ENCODE measurements at regions not wholly inside any gene's neighbourhood (a gene's known extent, or its start where the extent isn't known, plus 50 kb on each side); places are given as distances from the start of the nearest gene placed in this dataset.

GRCh38 chr7:41010967-41011366 lies 691.9 kb downstream of the INHBA start:
- TF ChIP-seq SP1 (IDR thresholded peaks at IDR 0.05) (no peak), GABPA (IDR thresholded peaks at IDR 0.05 in 1 of 2, conservative IDR thresholded peaks at IDR 0.05 in 1 of 2) (no peak), YY1 (IDR thresholded peaks at IDR 0.05) (no peak), MAX (IDR thresholded peaks at IDR 0.05) (no peak), JUND (IDR thresholded peaks at IDR 0.05) (no peak), TAF1 (conservative IDR thresholded peaks at IDR 0.05) (no peak)
- TF ChIP-seq, protein P1, sequence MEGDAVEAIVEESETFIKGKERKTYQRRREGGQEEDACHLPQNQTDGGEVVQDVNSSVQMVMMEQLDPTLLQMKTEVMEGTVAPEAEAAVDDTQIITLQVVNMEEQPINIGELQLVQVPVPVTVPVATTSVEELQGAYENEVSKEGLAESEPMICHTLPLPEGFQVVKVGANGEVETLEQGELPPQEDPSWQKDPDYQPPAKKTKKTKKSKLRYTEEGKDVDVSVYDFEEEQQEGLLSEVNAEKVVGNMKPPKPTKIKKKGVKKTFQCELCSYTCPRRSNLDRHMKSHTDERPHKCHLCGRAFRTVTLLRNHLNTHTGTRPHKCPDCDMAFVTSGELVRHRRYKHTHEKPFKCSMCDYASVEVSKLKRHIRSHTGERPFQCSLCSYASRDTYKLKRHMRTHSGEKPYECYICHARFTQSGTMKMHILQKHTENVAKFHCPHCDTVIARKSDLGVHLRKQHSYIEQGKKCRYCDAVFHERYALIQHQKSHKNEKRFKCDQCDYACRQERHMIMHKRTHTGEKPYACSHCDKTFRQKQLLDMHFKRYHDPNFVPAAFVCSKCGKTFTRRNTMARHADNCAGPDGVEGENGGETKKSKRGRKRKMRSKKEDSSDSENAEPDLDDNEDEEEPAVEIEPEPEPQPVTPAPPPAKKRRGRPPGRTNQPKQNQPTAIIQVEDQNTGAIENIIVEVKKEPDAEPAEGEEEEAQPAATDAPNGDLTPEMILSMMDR (IDR thresholded peaks at IDR 0.05; ENCODE audit: low read depth, low read length, missing input control) = no peak
- TF ChIP-seq, protein P2, sequence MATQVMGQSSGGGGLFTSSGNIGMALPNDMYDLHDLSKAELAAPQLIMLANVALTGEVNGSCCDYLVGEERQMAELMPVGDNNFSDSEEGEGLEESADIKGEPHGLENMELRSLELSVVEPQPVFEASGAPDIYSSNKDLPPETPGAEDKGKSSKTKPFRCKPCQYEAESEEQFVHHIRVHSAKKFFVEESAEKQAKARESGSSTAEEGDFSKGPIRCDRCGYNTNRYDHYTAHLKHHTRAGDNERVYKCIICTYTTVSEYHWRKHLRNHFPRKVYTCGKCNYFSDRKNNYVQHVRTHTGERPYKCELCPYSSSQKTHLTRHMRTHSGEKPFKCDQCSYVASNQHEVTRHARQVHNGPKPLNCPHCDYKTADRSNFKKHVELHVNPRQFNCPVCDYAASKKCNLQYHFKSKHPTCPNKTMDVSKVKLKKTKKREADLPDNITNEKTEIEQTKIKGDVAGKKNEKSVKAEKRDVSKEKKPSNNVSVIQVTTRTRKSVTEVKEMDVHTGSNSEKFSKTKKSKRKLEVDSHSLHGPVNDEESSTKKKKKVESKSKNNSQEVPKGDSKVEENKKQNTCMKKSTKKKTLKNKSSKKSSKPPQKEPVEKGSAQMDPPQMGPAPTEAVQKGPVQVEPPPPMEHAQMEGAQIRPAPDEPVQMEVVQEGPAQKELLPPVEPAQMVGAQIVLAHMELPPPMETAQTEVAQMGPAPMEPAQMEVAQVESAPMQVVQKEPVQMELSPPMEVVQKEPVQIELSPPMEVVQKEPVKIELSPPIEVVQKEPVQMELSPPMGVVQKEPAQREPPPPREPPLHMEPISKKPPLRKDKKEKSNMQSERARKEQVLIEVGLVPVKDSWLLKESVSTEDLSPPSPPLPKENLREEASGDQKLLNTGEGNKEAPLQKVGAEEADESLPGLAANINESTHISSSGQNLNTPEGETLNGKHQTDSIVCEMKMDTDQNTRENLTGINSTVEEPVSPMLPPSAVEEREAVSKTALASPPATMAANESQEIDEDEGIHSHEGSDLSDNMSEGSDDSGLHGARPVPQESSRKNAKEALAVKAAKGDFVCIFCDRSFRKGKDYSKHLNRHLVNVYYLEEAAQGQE (IDR thresholded peaks at IDR 0.05) = no peak

All from liver (tissue), 3 donors.